ENCODE measurements at regions not wholly inside any gene's neighbourhood (a gene's known extent, or its start where the extent isn't known, plus 50 kb on each side); places are given as distances from the start of the nearest gene placed in this dataset.

- no peak for DNase-seq (ENCODE audit: low read depth, low spot score)
These were observed 174.2 kb upstream of the PDGFD start for GRCh38 chr11:104338186-104338585.

GRCh38 chr11:104337273-104337672, 173.3 kb upstream of the PDGFD start:
- DNase-seq (ENCODE audit: low read depth, low spot score): no peak

GRCh38 chr11:104333977-104334376, 170.0 kb upstream of the PDGFD start:
- no peak for DNase-seq (ENCODE audit: low read depth, low spot score)

GRCh38 chr11:104332110-104332509, 168.2 kb upstream of the PDGFD start:
- DNase-seq (ENCODE audit: low read depth, low spot score): no peak

GRCh38 chr11:104329078-104329665, 165.2 kb upstream of the PDGFD start:
- no peak for DNase-seq (ENCODE audit: low read depth, low spot score)

- no peak for DNase-seq (ENCODE audit: low read depth, low spot score)
These were observed 164.6 kb upstream of the PDGFD start for GRCh38 chr11:104328512-104328907.

- DNase-seq (ENCODE audit: low read depth, low spot score): no peak
These were observed 164.0 kb upstream of the PDGFD start for GRCh38 chr11:104327861-104328511.

GRCh38 chr11:104325093-104325492, 161.1 kb upstream of the PDGFD start:
- DNase-seq (ENCODE audit: low read depth, low spot score): no peak

GRCh38 chr11:104324276-104324675, 160.3 kb upstream of the PDGFD start:
- DNase-seq (ENCODE audit: low read depth, low spot score): no peak

- no peak for DNase-seq (ENCODE audit: low read depth, low spot score)
These were observed 159.9 kb upstream of the PDGFD start for GRCh38 chr11:104323841-104324240.

GRCh38 chr11:104322696-104323095, 158.7 kb upstream of the PDGFD start:
- no peak for DNase-seq (ENCODE audit: low read depth, low spot score)

GRCh38 chr11:104320956-104321355, 157.0 kb upstream of the PDGFD start:
- no peak for DNase-seq (ENCODE audit: low read depth, low spot score)

- DNase-seq (ENCODE audit: low read depth, low spot score): no peak
These were observed 156.2 kb upstream of the PDGFD start for GRCh38 chr11:104320097-104320496.

- DNase-seq (ENCODE audit: low read depth, low spot score): no peak
These were observed 155.4 kb upstream of the PDGFD start for GRCh38 chr11:104319396-104319795.

GRCh38 chr11:104306862-104307474, 143.0 kb upstream of the PDGFD start:
- DNase-seq (ENCODE audit: low read depth, low spot score): no peak

- DNase-seq (ENCODE audit: low read depth, low spot score): no peak
These were observed 137.8 kb upstream of the PDGFD start for GRCh38 chr11:104301776-104302175.

- no peak for DNase-seq (ENCODE audit: low read depth, low spot score)
These were observed 127.7 kb upstream of the PDGFD start for GRCh38 chr11:104291646-104292045.

- DNase-seq (ENCODE audit: low read depth, low spot score): no peak
These were observed 122.2 kb upstream of the PDGFD start for GRCh38 chr11:104286129-104286528.

GRCh38 chr11:104279587-104279986, 115.6 kb upstream of the PDGFD start:
- DNase-seq (ENCODE audit: low read depth, low spot score): no peak

- DNase-seq (ENCODE audit: low read depth, low spot score): no peak
These were observed 112.0 kb upstream of the PDGFD start for GRCh38 chr11:104275992-104276391.

- no peak for DNase-seq (ENCODE audit: low read depth, low spot score)
These were observed 96.5 kb upstream of the PDGFD start for GRCh38 chr11:104260456-104260855.

- DNase-seq (ENCODE audit: low read depth, low spot score): no peak
These were observed 95.2 kb upstream of the PDGFD start for GRCh38 chr11:104259121-104259610.

- DNase-seq (ENCODE audit: low read depth, low spot score): no peak
These were observed 92.6 kb upstream of the PDGFD start for GRCh38 chr11:104256525-104256924.

Data from smooth muscle cell of the brain vasculature (primary cell).